ENCODE measurements at regions not wholly inside any gene's neighbourhood (a gene's known extent, or its start where the extent isn't known, plus 50 kb on each side); places are given as distances from the start of the nearest gene placed in this dataset.

GRCh38 chr2:201969241-201969937, 64.3 kb upstream of the FZD7 start:
- DNase-seq = no peak

- no peak for DNase-seq
Observed at GRCh38 chr2:201969938-201970785, 63.5 kb upstream of the FZD7 start.

- DNase-seq = no peak
Observed at GRCh38 chr2:201970786-201971108, 62.9 kb upstream of the FZD7 start.

GRCh38 chr2:201971531-201972228, 62.0 kb upstream of the FZD7 start:
- no peak for DNase-seq

GRCh38 chr2:201972621-201973255, 60.9 kb upstream of the FZD7 start:
- no peak for DNase-seq

- DNase-seq = no peak
Observed at GRCh38 chr2:201973305-201973928, 60.2 kb upstream of the FZD7 start.

- DNase-seq = no peak
Observed at GRCh38 chr2:201974171-201975100, 59.2 kb upstream of the FZD7 start.

GRCh38 chr2:201975434-201975833, 58.2 kb upstream of the FZD7 start:
- DNase-seq = no peak

- DNase-seq = no peak
Observed at GRCh38 chr2:201975964-201976612, 57.6 kb upstream of the FZD7 start.

GRCh38 chr2:201977651-201978050, 56.0 kb upstream of the FZD7 start:
- no peak for DNase-seq

GRCh38 chr2:201978333-201978732, 55.3 kb upstream of the FZD7 start:
- DNase-seq = no peak

- no peak for DNase-seq
Observed at GRCh38 chr2:201978986-201979385, 54.7 kb upstream of the FZD7 start.

GRCh38 chr2:201980389-201980821, 53.2 kb upstream of the FZD7 start:
- no peak for DNase-seq

GRCh38 chr2:201980946-201981345, 52.7 kb upstream of the FZD7 start:
- DNase-seq = no peak

GRCh38 chr2:201983174-201983573, 50.5 kb upstream of the FZD7 start:
- DNase-seq = no peak

GRCh38 chr2:201983800-201984199, 49.9 kb upstream of the FZD7 start:
- no peak for DNase-seq

All from activated naive CD4-positive, alpha-beta T cell (primary cell).